KMS-11 (cell line): ENCODE measurements at regions not wholly inside any gene's neighbourhood (a gene's known extent, or its start where the extent isn't known, plus 50 kb on each side); places are given as distances from the start of the nearest gene placed in this dataset.

ENCODE experiments used
- H2AFZ ChIP-seq: fragments of 200-600 bp; sonication (generic); 2 replicates; pipeline ENCODE4 v1.6.1; 2016; ENCODE audit warnings: antibody characterized with exemption, mixed run types, low read depth
- H3K27ac ChIP-seq: fragments of 200-600 bp; sonication (generic); 2 replicates; pipeline ENCODE4 v1.6.1; 2016; ENCODE audit warnings: mild to moderate bottlenecking, mixed run types
- H3K27me3 ChIP-seq: fragments of 200-600 bp; sonication (generic); 2 replicates; pipeline ENCODE4 v1.6.1; 2017; ENCODE audit warnings: mild to moderate bottlenecking, low read depth, mixed run types, moderate library complexity; ENCODE audit not compliant: insufficient read depth
- H3K36me3 ChIP-seq: fragments of 200-600 bp; sonication (generic); 2 replicates; pipeline ENCODE4 v1.6.1; 2017; ENCODE audit warnings: mild to moderate bottlenecking, mixed run types; ENCODE audit not compliant: insufficient read depth
- H3K4me1 ChIP-seq: fragments of 200-600 bp; sonication (generic); 2 replicates; pipeline ENCODE4 v1.6.1; 2016; ENCODE audit warnings: mild to moderate bottlenecking, low read depth, mixed run types; ENCODE audit not compliant: poor library complexity, severe bottlenecking
- H3K4me2 ChIP-seq: fragments of 200-600 bp; sonication (generic); 2 replicates; pipeline ENCODE4 v1.7.0; 2016; ENCODE audit warnings: mild to moderate bottlenecking, mixed run types
- H3K4me3 ChIP-seq: fragments of 200-600 bp; sonication (generic); IDR thresholded peaks from 2 replicates; pipeline ENCODE4 v1.6.1; 2017; ENCODE audit warnings: low read depth, low read length, mixed read lengths; ENCODE audit not compliant: insufficient read depth
- H3K79me2 ChIP-seq: fragments of 200-600 bp; sonication (generic); 2 replicates; pipeline ENCODE4 v1.6.1; 2016; ENCODE audit warnings: low read depth, mixed run types; ENCODE audit not compliant: insufficient read depth
- H3K9ac ChIP-seq: fragments of 200-600 bp; sonication (generic); 2 replicates; pipeline ENCODE4 v1.6.1; 2016; ENCODE audit warnings: mild to moderate bottlenecking, mixed run types
- H4K20me1 ChIP-seq: fragments of 200-600 bp; sonication (generic); 2 replicates; pipeline ENCODE4 v1.6.1; 2016; ENCODE audit warnings: mild to moderate bottlenecking, mixed run types; ENCODE audit not compliant: insufficient read depth
- TF ChIP-seq, protein P1 (sequence below): fragments of 200-600 bp; sonication (generic); conservative IDR thresholded peaks from 2 replicates; pipeline ENCODE4 v1.6.1; 2017; ENCODE audit warnings: low read depth, mild to moderate bottlenecking, antibody characterized with exemption, low read length, moderate library complexity, mixed read lengths

DNA sequence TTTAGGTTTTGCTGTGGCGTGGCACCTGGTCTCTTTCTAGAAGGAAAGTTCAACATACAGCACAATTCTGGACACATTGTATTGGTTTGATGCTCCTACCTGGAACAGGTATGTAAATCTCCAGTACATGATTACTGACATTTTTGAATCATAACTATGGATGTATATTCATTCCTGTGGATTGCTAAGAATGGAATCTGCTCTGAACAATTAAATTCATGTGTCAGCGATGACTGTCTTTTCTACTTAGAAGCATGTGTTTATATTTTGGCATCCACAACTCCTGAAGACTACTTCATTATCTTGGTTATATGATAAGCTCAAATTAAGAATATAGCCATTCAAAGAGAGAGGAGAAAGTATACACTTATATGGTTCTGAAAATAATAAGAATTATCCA is 291.8 kb downstream of the CHRM3 start:
- Histone ChIP-seq H3K36me3 (no peaks in the 10 kb centered on the region), H3K27ac (no peak overlapping the region), H3K4me1 (no peaks in the 10 kb centered on the region), H3K4me2 (no peak overlapping the region), H4K20me1 (no peaks in the 10 kb centered on the region), H3K79me2 (no peaks in the 10 kb centered on the region), H3K27me3 (no peaks in the 10 kb centered on the region), H3K4me3 (no peak overlapping the region), H3K9ac (no peak overlapping the region), H2AFZ (no peak overlapping the region)
- TF ChIP-seq, protein P1, sequence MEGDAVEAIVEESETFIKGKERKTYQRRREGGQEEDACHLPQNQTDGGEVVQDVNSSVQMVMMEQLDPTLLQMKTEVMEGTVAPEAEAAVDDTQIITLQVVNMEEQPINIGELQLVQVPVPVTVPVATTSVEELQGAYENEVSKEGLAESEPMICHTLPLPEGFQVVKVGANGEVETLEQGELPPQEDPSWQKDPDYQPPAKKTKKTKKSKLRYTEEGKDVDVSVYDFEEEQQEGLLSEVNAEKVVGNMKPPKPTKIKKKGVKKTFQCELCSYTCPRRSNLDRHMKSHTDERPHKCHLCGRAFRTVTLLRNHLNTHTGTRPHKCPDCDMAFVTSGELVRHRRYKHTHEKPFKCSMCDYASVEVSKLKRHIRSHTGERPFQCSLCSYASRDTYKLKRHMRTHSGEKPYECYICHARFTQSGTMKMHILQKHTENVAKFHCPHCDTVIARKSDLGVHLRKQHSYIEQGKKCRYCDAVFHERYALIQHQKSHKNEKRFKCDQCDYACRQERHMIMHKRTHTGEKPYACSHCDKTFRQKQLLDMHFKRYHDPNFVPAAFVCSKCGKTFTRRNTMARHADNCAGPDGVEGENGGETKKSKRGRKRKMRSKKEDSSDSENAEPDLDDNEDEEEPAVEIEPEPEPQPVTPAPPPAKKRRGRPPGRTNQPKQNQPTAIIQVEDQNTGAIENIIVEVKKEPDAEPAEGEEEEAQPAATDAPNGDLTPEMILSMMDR: no peak

DNA sequence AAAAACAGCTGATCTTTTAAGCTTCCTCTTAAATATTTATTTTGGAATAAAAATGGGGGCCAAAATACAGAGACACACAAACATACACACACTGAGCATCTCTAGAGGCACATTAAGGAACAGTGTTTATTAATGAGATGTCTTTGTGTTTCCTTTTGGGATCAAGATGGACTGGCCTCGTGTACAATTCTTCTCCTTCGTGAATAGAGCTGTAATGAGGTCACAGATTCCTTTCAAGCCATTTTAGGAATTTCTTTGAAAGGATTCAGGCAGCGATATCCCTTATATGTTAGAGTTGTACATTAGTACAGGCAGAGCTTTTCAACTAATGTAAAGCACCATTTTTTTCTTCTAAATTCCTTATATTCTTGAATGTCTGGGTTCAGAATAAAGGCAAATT is 295.7 kb downstream of the CHRM3 start:
- Histone ChIP-seq H4K20me1 (no peaks in the 10 kb centered on the region), H3K36me3 (no peaks in the 10 kb centered on the region), H3K27me3 (no peaks in the 10 kb centered on the region), H2AFZ (no peak overlapping the region), H3K27ac (no peak overlapping the region), H3K9ac (no peak overlapping the region), H3K79me2 (no peaks in the 10 kb centered on the region), H3K4me1 (no peaks in the 10 kb centered on the region), H3K4me3 (no peak overlapping the region), H3K4me2 (no peak overlapping the region)
- TF ChIP-seq, protein P1: no peak

DNA sequence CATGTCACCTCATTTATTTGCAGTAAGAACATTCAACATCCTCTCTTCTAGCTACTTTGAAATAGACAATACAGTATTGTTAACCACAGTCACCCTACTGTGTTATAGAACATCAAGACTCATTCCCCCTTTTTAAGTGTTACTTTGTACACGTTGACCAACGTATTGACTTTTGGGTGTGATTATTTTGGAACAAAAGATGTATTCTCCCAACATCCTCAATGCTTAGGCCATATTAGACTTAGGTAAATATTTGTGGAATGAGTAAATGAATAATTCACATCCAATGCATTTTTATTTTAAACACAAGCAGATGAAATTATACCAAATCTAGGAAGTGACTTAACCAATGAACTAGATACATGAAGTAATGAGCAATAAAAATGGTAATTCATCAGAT is 296.6 kb downstream of the CHRM3 start:
- no peak overlapping the region for H3K4me3 ChIP-seq
- no peak overlapping the region for H3K27ac ChIP-seq
- H4K20me1 ChIP-seq: no peaks in the 10 kb centered on the region
- no peak overlapping the region for H3K4me2 ChIP-seq
- TF ChIP-seq, protein P1: no peak
- H3K27me3 ChIP-seq: no peaks in the 10 kb centered on the region
- H3K9ac ChIP-seq: no peak overlapping the region
- H3K4me1 ChIP-seq: no peaks in the 10 kb centered on the region
- H2AFZ ChIP-seq: no peak overlapping the region
- H3K79me2 ChIP-seq: no peaks in the 10 kb centered on the region
- H3K36me3 ChIP-seq: no peaks in the 10 kb centered on the region

DNA sequence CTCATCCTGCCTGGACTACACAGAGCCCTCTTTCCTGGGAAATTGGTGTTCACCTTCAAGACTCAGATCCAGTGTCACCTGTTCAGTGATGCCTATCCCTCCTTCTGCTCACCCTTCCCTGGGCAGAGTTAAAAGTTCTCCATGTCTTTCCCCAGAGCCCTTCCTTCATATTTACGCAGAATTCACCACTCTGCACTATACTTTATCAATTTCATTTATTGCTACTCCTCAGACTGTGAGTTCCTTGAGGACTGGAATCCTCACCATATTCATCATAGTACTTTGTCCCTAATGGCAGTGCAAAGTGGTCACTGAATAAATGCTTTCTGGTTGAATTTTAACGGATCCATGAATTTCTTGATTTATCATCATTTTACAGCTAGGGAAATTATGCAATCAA is 300.0 kb downstream of the CHRM3 start:
- no peaks in the 10 kb centered on the region for H3K27me3 ChIP-seq
- no peak overlapping the region for H3K4me3 ChIP-seq
- TF ChIP-seq, protein P1: no peak
- no peak overlapping the region for H3K9ac ChIP-seq
- no peak overlapping the region for H2AFZ ChIP-seq
- H4K20me1 ChIP-seq: no peaks in the 10 kb centered on the region
- H3K4me2 ChIP-seq: no peak overlapping the region
- H3K36me3 ChIP-seq: no peaks in the 10 kb centered on the region
- no peaks in the 10 kb centered on the region for H3K4me1 ChIP-seq
- no peaks in the 10 kb centered on the region for H3K79me2 ChIP-seq
- H3K27ac ChIP-seq: no peak overlapping the region

DNA sequence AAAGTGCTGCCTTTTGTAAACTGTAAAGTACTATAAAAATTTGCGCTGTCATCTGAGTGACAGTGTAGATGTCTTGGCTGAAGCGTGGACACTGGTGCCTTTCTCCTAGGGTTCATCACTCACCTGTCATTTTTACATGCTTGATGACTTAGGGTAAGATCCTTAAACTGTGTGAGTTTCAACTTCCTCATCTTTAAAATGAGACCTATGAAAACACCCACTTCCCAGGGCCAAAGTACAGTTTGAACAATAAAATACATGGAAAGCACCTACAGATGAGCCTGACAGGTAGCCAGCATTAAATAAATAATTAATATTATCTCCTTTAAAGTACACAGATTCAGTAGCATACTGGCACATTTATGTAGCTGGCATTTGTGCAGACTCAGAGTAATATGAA is 309.9 kb downstream of the CHRM3 start:
- Histone ChIP-seq H3K9ac (no peak overlapping the region), H3K4me2 (no peak overlapping the region), H2AFZ (no peak overlapping the region), H4K20me1 (no peaks in the 10 kb centered on the region), H3K79me2 (no peaks in the 10 kb centered on the region), H3K4me3 (no peak overlapping the region), H3K4me1 (no peaks in the 10 kb centered on the region), H3K27me3 (no peaks in the 10 kb centered on the region), H3K36me3 (no peaks in the 10 kb centered on the region), H3K27ac (no peak overlapping the region)
- TF ChIP-seq, protein P1: no peak
